ENCODE measurements at regions not wholly inside any gene's neighbourhood (a gene's known extent, or its start where the extent isn't known, plus 50 kb on each side); places are given as distances from the start of the nearest gene placed in this dataset.

- no peak for TF ChIP-seq CTCF (IDR thresholded peaks at IDR 0.05; ENCODE audit: insufficient read depth, low read depth, low read length)
- no peak for TF ChIP-seq EZH2 (IDR thresholded peaks at IDR 0.05; ENCODE audit: insufficient read depth, low read length)
These were observed 807.3 kb downstream of the NR4A2 start for GRCh38 chr2:155525199-155525598.

Data from astrocyte (in vitro differentiated cells and primary cell).